H1 (cell line): ENCODE measurements at regions not wholly inside any gene's neighbourhood (a gene's known extent, or its start where the extent isn't known, plus 50 kb on each side); places are given as distances from the start of the nearest gene placed in this dataset.

Experiments used
- CTCF ChIA-PET: fragments of 300-600 bp; sonication (Branson Sonifier 250); formaldehyde crosslinking; loops from one replicate; lab custom pipeline; 2021; ENCODE audit not compliant: partially characterized antibody; lab: Charles Lee
- POLR2A ChIA-PET: fragments of 300-600 bp; sonication (Branson Sonifier 250); formaldehyde crosslinking; loops from one replicate; lab custom pipeline; 2021; ENCODE audit warnings: inconsistent platforms; ENCODE audit not compliant: partially characterized antibody; lab: Charles Lee
- DNase-seq, 2 experiments: peaks; one replicate each; pipeline versions ENCODE4 v3.0.0 to v3.0.0-alpha.2; 2010 to 2022; ENCODE audit warnings: low spot score in 2 of 2, low read depth in 1 of 2, mixed read lengths in 1 of 2
- FAIRE-seq: peaks from 2 replicates; lab custom pipeline; 2011; peaks lifted over from hg19 to GRCh38; lab: Jason Lieb, UNC
- H2AFZ ChIP-seq: 2 replicates; pipeline ENCODE4 v1.8.1; 2012; ENCODE audit warnings: low read length, inconsistent platforms
- H2AK5ac ChIP-seq: 2 replicates; pipeline ENCODE4 v1.6.1; 2013; ENCODE audit warnings: low read depth, low read length
- H2BK120ac ChIP-seq: replicated peaks from 2 replicates; pipeline ENCODE3; 2013; ENCODE audit warnings: low read depth, low read length, inconsistent platforms
- H2BK12ac ChIP-seq: 2 replicates; pipeline ENCODE4 v1.6.1; 2013; ENCODE audit warnings: low read depth, low read length
- H2BK15ac ChIP-seq: 2 replicates; pipeline ENCODE4 v1.6.1; 2013; ENCODE audit warnings: low read length
- H2BK20ac ChIP-seq: 2 replicates; pipeline ENCODE4 v1.6.1; 2013; ENCODE audit warnings: low read length
- H2BK5ac ChIP-seq: 2 replicates; pipeline ENCODE4 v1.6.1; 2013; ENCODE audit warnings: low read depth, low read length
- H3K14ac ChIP-seq: 2 replicates; pipeline ENCODE4 v1.6.1; 2013; ENCODE audit warnings: inconsistent platforms; ENCODE audit not compliant: insufficient read length
- H3K18ac ChIP-seq: 2 replicates; pipeline ENCODE4 v1.6.1; 2013; ENCODE audit warnings: low read length; ENCODE audit errors: extremely low read depth
- H3K23ac ChIP-seq: 2 replicates; pipeline ENCODE4 v1.6.1; 2013; ENCODE audit warnings: inconsistent platforms; ENCODE audit not compliant: insufficient read length
- H3K23me2 ChIP-seq: 2 replicates; pipeline ENCODE4 v1.6.1; 2013; ENCODE audit warnings: low read depth, low read length
- H3K27ac ChIP-seq: 2 replicates; pipeline ENCODE4 v1.6.1; 2011; ENCODE audit warnings: low read depth, low read length, inconsistent platforms
- H3K27me3 ChIP-seq, 4 experiments: replicated peaks in 1 of 4; 1 replicate in 1 of 4; 2 replicates in 3 of 4; pipeline versions ENCODE4 v1.6.1 to v1.8.1; 2011 to 2013; ENCODE audit warnings: low read length in 3 of 4, mild to moderate bottlenecking in 3 of 4, inconsistent platforms in 2 of 4, mixed read lengths in 2 of 4, moderate library complexity in 1 of 4; ENCODE audit not compliant: control insufficient read depth in 3 of 4, insufficient read depth in 3 of 4; ENCODE audit errors: extremely low read depth in 1 of 4
- H3K36me3 ChIP-seq, 4 experiments: 2 replicates each; pipeline versions ENCODE4 v1.6.1 to v1.8.1; 2011 to 2013; ENCODE audit warnings: mild to moderate bottlenecking in 4 of 4, low read length in 3 of 4, moderate library complexity in 2 of 4, control low read depth in 1 of 4, inconsistent platforms in 1 of 4; ENCODE audit not compliant: insufficient read depth in 4 of 4, control insufficient read depth in 2 of 4
- H3K4ac ChIP-seq: replicated peaks from 2 replicates; pipeline ENCODE3; 2013; ENCODE audit warnings: low read length, low read depth, mixed read lengths, inconsistent platforms; ENCODE audit not compliant: insufficient read length
- H3K4me1 ChIP-seq, 4 experiments: replicated peaks in 1 of 4; 1 replicate in 1 of 4; 2 replicates in 3 of 4; pipeline versions ENCODE4 v1.6.1 to v1.8.1; 2011 to 2013; ENCODE audit warnings: low read length in 3 of 4, inconsistent platforms in 2 of 4, mixed read lengths in 1 of 4; ENCODE audit not compliant: insufficient read depth in 4 of 4, control insufficient read depth in 3 of 4
- H3K4me2 ChIP-seq, 2 experiments: 2 replicates each; pipeline versions ENCODE4 v1.6.1 to v1.8.1; 2011 to 2013; ENCODE audit warnings: low read depth in 2 of 2, low read length in 2 of 2, control low read depth in 1 of 2, inconsistent platforms in 1 of 2, mild to moderate bottlenecking in 1 of 2; ENCODE audit not compliant: insufficient read depth in 1 of 2
- H3K4me3 ChIP-seq, 4 experiments: fragments of 200-600, 300-600 bp in 1 of 4; sonication (generic), shearing (Covaris generic), sonication (Bioruptor Twin) in 1 of 4; 2 replicates each; pipeline versions ENCODE4 v1.5.1 to v1.8.1; 2011 to 2016; ENCODE audit warnings: low read length in 4 of 4, low read depth in 3 of 4, control low read depth in 2 of 4, inconsistent platforms in 2 of 4, mild to moderate bottlenecking in 2 of 4, mixed read lengths in 1 of 4, moderate library complexity in 1 of 4; ENCODE audit not compliant: insufficient read depth in 2 of 4; ENCODE audit errors: extremely low read depth in 1 of 4
- H3K56ac ChIP-seq: replicated peaks from 2 replicates; pipeline ENCODE3; 2013; ENCODE audit warnings: low read depth, mild to moderate bottlenecking, mixed read lengths, low read length, inconsistent platforms; ENCODE audit not compliant: insufficient read length
- H3K79me1 ChIP-seq: 2 replicates; pipeline ENCODE4 v1.6.1; 2013; ENCODE audit warnings: low read depth, low read length, control low read depth
- H3K79me2 ChIP-seq, 2 experiments: 2 replicates each; pipeline versions ENCODE4 v1.6.1 to v1.8.1; 2012 to 2013; ENCODE audit warnings: low read length in 2 of 2, mild to moderate bottlenecking in 2 of 2, inconsistent platforms in 1 of 2; ENCODE audit not compliant: insufficient read depth in 2 of 2, control insufficient read depth in 1 of 2
- H3K9ac ChIP-seq, 4 experiments: replicated peaks in 1 of 4; 1 replicate in 1 of 4; 2 replicates in 3 of 4; pipeline versions ENCODE4 v1.6.1 to v1.8.1; 2011 to 2013; ENCODE audit warnings: low read depth in 3 of 4, low read length in 3 of 4, control low read depth in 2 of 4, mild to moderate bottlenecking in 2 of 4, moderate library complexity in 2 of 4, inconsistent platforms in 1 of 4; ENCODE audit errors: extremely low read depth in 1 of 4
- H3K9me3 ChIP-seq, 2 experiments: 2 replicates each; pipeline versions ENCODE4 v1.6.1 to v1.8.1; 2012 to 2013; ENCODE audit warnings: mild to moderate bottlenecking in 2 of 2, moderate library complexity in 2 of 2, control low read depth in 1 of 2, inconsistent platforms in 1 of 2, low read depth in 1 of 2, low read length in 1 of 2, mixed read lengths in 1 of 2; ENCODE audit not compliant: insufficient read depth in 2 of 2
- H4K20me1 ChIP-seq, 2 experiments: replicated peaks in 1 of 2; 2 replicates each; pipeline versions ENCODE3 to v1.8.1; 2011 to 2013; ENCODE audit warnings: inconsistent platforms in 2 of 2, low read length in 2 of 2, mild to moderate bottlenecking in 1 of 2; ENCODE audit not compliant: insufficient read depth in 2 of 2, control insufficient read depth in 1 of 2
- H4K5ac ChIP-seq: 2 replicates; pipeline ENCODE4 v1.6.1; 2013; ENCODE audit warnings: low read length, low read depth, mixed read lengths, inconsistent platforms; ENCODE audit not compliant: insufficient read length
- H4K8ac ChIP-seq: 2 replicates; pipeline ENCODE4 v1.8.0; 2013; ENCODE audit warnings: mild to moderate bottlenecking, moderate library complexity, low read length, inconsistent platforms; ENCODE audit not compliant: insufficient read depth; ENCODE audit errors: extremely low read depth
- H4K91ac ChIP-seq: replicated peaks from 2 replicates; pipeline ENCODE3; 2013; ENCODE audit warnings: low read length, mixed read lengths, inconsistent platforms; ENCODE audit not compliant: insufficient read length
- BACH1 ChIP-seq: IDR thresholded peaks from 2 replicates; pipeline ENCODE4 v1.6.1; 2012; ENCODE audit warnings: low read length, improper control_type of control experiment
- CBX8 ChIP-seq: fragments of 300-800, 300-1000 bp; sonication (generic); IDR thresholded peaks from 2 replicates; pipeline ENCODE4 v1.7.1; 2016; ENCODE audit warnings: low read depth, low read length, borderline replicate concordance
- HDAC2 ChIP-seq, 2 experiments: fragments of 300-600 bp in 1 of 2; sonication (generic) in 1 of 2; IDR thresholded peaks; 2 replicates each; pipeline ENCODE4 v1.6.1; 2011 to 2012; ENCODE audit warnings: low read depth in 2 of 2, low read length in 2 of 2, mild to moderate bottlenecking in 2 of 2, moderate library complexity in 2 of 2, borderline replicate concordance in 1 of 2, inconsistent platforms in 1 of 2
- NANOG ChIP-seq: IDR thresholded peaks from 2 replicates; pipeline ENCODE4 v1.6.1; 2011; ENCODE audit warnings: low read length, low read depth, mild to moderate bottlenecking, inconsistent platforms; ENCODE audit not compliant: insufficient read depth, poor library complexity, severe bottlenecking
- NRF1 ChIP-seq: IDR thresholded peaks from 2 replicates; pipeline ENCODE4 v1.6.1; 2011; ENCODE audit warnings: mild to moderate bottlenecking, low read depth, low read length, improper control_type of control experiment
- PHF8 ChIP-seq: fragments of 200-600 bp; sonication (generic); conservative IDR thresholded peaks from 2 replicates; pipeline ENCODE4 v1.7.1; 2012; ENCODE audit warnings: low read depth, mild to moderate bottlenecking, inconsistent platforms, low read length, moderate library complexity
- POU5F1 ChIP-seq: IDR thresholded peaks from 2 replicates; pipeline ENCODE4 v1.6.1; 2011; ENCODE audit warnings: low read depth, mild to moderate bottlenecking, low read length, moderate library complexity
- SIN3A ChIP-seq, 2 experiments: IDR thresholded peaks in 1 of 2; conservative IDR thresholded peaks in 1 of 2; 2 replicates each; pipeline ENCODE4 v1.6.1; 2011 to 2012; ENCODE audit warnings: low read length in 2 of 2, improper control_type of control experiment in 1 of 2, low read depth in 1 of 2, mild to moderate bottlenecking in 1 of 2
- SRF ChIP-seq: IDR thresholded peaks from 2 replicates; pipeline ENCODE4 v1.6.1; 2011; ENCODE audit warnings: mild to moderate bottlenecking, low read depth, low read length, moderate library complexity
- TAF1 ChIP-seq: IDR thresholded peaks from 2 replicates; pipeline ENCODE4 v1.6.1; 2011; ENCODE audit warnings: mild to moderate bottlenecking, low read depth, low read length
- TCF12 ChIP-seq: IDR thresholded peaks from 2 replicates; pipeline ENCODE4 v1.6.1; 2011; ENCODE audit warnings: low read depth, mild to moderate bottlenecking, low read length
- WGBS, 2 experiments: shearing (Covaris generic) in 1 of 2; methylation state at CpG; one replicate each; pipeline versions ENCODE4 v1.1.6 to v1.1.7; 2013 to 2015; ENCODE audit warnings: low lambda C conversion rate in 2 of 2, mixed read lengths in 2 of 2, inconsistent platforms in 1 of 2, low coverage in 1 of 2, missing lambda C conversion rate in 1 of 2; ENCODE audit not compliant: insufficient replicate concordance in 2 of 2, insufficient coverage in 1 of 2, insufficient read length in 1 of 2; ENCODE audit errors: extremely low coverage in 1 of 2, missing lambda C conversion rate in 1 of 2; 5-methylcytosine and 5-hydroxymethylcytosine counted together
- TF ChIP-seq, protein P1 (sequence below), 3 experiments: IDR thresholded peaks; 1 replicate in 2 of 3; 2 replicates in 1 of 3; pipeline versions ENCODE4 v1.5.1 to v1.6.1; 2011; ENCODE audit warnings: low read length in 3 of 3, mild to moderate bottlenecking in 3 of 3, inconsistent platforms in 2 of 3, low read depth in 1 of 3, moderate library complexity in 1 of 3; ENCODE audit not compliant: insufficient read depth in 1 of 3; ENCODE audit errors: control extremely low read depth in 1 of 3

DNA sequence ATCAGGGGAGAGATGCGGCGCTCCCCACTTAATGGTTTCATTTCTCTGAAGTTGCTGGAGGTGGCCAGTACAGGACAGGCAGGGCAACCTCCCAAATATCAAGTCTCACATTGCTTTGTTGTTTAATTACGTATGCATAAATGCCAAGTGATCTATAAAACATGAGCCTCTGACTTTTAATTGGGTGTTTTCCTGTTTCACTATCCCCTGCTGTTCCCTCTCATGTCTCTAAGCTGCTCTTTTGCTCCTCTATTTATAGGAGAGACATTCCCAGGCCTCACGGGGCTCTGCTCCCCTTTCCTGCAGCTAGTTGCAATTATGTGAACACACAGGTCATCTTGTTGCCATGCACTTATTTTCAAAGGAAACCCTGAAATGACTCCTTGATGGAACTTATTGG, 1173.5 kb upstream of the GOT2 start:
- no peak for FAIRE-seq
- peaks cover 0 to 3% (median 1%) of the 10 kb centered on the region in 4 experiments; a peak in 2 of 7 replicates for H3K4me1 ChIP-seq
- ChIA-PET CTCF (interaction anchor here (2.0 kb wide), 1 partner anchor 57 kb away, joined by 5 read pairs; no protein-coding TSS in a partner anchor), POLR2A (no interaction called here)
- H3K56ac ChIP-seq = no peak overlapping the region
- no peak overlapping the region for H2BK12ac ChIP-seq
- no peaks in the 10 kb centered on the region for H3K36me3 ChIP-seq
- WGBS, 2 experiments = 85% methylated on average over 4 of the region's 4 CpGs; no CpG with 5 or more reads in 1 of the 2 experiments
- H2BK5ac ChIP-seq = no peak overlapping the region
- H3K4me3 ChIP-seq = no peak overlapping the region
- no peak overlapping the region for H3K4ac ChIP-seq
- H4K5ac ChIP-seq = no peak overlapping the region
- H2BK120ac ChIP-seq = no peak overlapping the region
- no peak overlapping the region for H2BK15ac ChIP-seq
- no peak overlapping the region for H2AFZ ChIP-seq
- H3K18ac ChIP-seq = no peak overlapping the region
- H3K23ac ChIP-seq = no peak overlapping the region
- H3K4me2 ChIP-seq = no peak overlapping the region
- no peak overlapping the region for H2BK20ac ChIP-seq
- H3K27me3 ChIP-seq = no peaks in the 10 kb centered on the region
- no peak overlapping the region for H4K8ac ChIP-seq
- H3K27ac ChIP-seq = no peak overlapping the region
- no peak overlapping the region for H2AK5ac ChIP-seq
- no peaks in the 10 kb centered on the region for H3K79me1 ChIP-seq
- H3K79me2 ChIP-seq = no peaks in the 10 kb centered on the region
- DNase-seq = no peak
- H3K23me2 ChIP-seq = no peaks in the 10 kb centered on the region
- H4K20me1 ChIP-seq = no peaks in the 10 kb centered on the region
- H4K91ac ChIP-seq = no peak overlapping the region
- no peaks in the 10 kb centered on the region for H3K9me3 ChIP-seq
- no peak overlapping the region for H3K9ac ChIP-seq
- H3K14ac ChIP-seq = no peak overlapping the region
- TF ChIP-seq POU5F1 = no peak
- TF ChIP-seq SRF = no peak
- TF ChIP-seq TCF12 = no peak
- no peak for TF ChIP-seq SIN3A (conservative IDR thresholded peaks at IDR 0.05 in 1 of 2, IDR thresholded peaks at IDR 0.05 in 1 of 2; ENCODE audit: low read depth in 1 of 2, low read length in 2 of 2)
- TF ChIP-seq, protein P1, sequence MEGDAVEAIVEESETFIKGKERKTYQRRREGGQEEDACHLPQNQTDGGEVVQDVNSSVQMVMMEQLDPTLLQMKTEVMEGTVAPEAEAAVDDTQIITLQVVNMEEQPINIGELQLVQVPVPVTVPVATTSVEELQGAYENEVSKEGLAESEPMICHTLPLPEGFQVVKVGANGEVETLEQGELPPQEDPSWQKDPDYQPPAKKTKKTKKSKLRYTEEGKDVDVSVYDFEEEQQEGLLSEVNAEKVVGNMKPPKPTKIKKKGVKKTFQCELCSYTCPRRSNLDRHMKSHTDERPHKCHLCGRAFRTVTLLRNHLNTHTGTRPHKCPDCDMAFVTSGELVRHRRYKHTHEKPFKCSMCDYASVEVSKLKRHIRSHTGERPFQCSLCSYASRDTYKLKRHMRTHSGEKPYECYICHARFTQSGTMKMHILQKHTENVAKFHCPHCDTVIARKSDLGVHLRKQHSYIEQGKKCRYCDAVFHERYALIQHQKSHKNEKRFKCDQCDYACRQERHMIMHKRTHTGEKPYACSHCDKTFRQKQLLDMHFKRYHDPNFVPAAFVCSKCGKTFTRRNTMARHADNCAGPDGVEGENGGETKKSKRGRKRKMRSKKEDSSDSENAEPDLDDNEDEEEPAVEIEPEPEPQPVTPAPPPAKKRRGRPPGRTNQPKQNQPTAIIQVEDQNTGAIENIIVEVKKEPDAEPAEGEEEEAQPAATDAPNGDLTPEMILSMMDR (IDR thresholded peaks at IDR 0.05; ENCODE audit: control extremely low read depth in 1 of 3, insufficient read depth in 1 of 3, low read depth in 1 of 3, low read length in 3 of 3) = no peak
- TF ChIP-seq NANOG = no peak
- TF ChIP-seq CBX8 = no peak
- no peak for TF ChIP-seq HDAC2 (IDR thresholded peaks at IDR 0.05; ENCODE audit: borderline replicate concordance in 1 of 2, low read depth in 2 of 2, low read length in 2 of 2)
- TF ChIP-seq BACH1 = no peak
- no peak for TF ChIP-seq TAF1
- no peak for TF ChIP-seq NRF1
- no peak for TF ChIP-seq PHF8
